GM18508 (cell line): ENCODE measurements at regions not wholly inside any gene's neighbourhood (a gene's known extent, or its start where the extent isn't known, plus 50 kb on each side); places are given as distances from the start of the nearest gene placed in this dataset.

Experiments used
- ATAC-seq: cut with Tn5 transposase; IDR thresholded peaks from one replicate; pipeline ENCODE4 v1.9.1; 2021; ENCODE audit warnings: moderate number of reproducible peaks; ENCODE audit not compliant: insufficient read depth, unreplicated experiment

DNA sequence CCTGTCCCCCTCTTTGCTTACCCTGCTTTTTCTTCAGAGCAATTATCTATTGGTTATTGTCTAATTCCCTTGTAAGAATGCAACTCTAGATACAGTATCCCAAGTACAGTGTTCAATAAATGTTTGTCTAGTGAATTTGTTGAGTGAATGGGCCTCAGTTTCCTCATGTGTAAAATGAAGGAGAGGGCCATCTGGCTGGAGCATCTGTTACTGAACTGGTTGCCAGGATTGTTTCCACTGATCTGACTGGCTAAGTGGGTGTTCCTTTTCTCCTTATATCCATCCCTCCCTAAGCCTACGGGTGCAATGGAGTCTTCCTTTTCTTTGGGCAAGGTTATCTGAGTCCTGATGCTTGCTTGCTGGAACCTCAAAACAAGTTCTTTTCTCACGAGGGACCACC lies 185.2 kb upstream of the RPS6KA3 start:
- no peak for ATAC-seq

GRCh38 chrX:20445109-20445508 lies 178.4 kb upstream of the RPS6KA3 start:
- peak; percentile 57 for ATAC-seq

- peak; percentile 53 for ATAC-seq
Measured at GRCh38 chrX:20442597-20442996, 175.9 kb upstream of the RPS6KA3 start.

GRCh38 chrX:20441123-20441522 lies 174.4 kb upstream of the RPS6KA3 start:
- no peak for ATAC-seq

- ATAC-seq = no peak
Measured at GRCh38 chrX:20438871-20439526, 172.3 kb upstream of the RPS6KA3 start.

- ATAC-seq = no peak
Measured at GRCh38 chrX:20437683-20438082, 171.0 kb upstream of the RPS6KA3 start.

DNA sequence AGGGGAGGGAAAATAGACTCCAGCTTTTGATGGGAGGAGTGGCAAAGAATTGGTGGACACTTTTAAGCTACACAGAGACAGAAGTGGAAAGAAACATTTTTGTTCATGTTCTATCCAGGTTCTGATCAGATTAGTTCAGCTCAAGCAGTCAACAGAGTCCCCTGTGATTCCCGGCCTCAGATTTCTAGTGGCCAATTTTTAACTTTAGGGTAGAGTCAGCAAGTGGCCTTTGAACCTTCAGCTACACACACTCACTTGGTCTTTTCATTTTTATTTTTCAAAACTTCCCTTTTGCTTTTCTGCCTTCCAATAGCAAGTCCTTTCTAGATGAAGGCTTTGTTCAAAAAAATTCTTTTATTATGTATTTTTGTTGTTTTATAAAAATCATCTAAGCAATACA lies 169.2 kb upstream of the RPS6KA3 start:
- ATAC-seq = no peak

- ATAC-seq = no peak
Measured at GRCh38 chrX:20434986-20435385, 168.3 kb upstream of the RPS6KA3 start.

- ATAC-seq = no peak
Measured at GRCh38 chrX:20433388-20433775, 166.7 kb upstream of the RPS6KA3 start.

DNA sequence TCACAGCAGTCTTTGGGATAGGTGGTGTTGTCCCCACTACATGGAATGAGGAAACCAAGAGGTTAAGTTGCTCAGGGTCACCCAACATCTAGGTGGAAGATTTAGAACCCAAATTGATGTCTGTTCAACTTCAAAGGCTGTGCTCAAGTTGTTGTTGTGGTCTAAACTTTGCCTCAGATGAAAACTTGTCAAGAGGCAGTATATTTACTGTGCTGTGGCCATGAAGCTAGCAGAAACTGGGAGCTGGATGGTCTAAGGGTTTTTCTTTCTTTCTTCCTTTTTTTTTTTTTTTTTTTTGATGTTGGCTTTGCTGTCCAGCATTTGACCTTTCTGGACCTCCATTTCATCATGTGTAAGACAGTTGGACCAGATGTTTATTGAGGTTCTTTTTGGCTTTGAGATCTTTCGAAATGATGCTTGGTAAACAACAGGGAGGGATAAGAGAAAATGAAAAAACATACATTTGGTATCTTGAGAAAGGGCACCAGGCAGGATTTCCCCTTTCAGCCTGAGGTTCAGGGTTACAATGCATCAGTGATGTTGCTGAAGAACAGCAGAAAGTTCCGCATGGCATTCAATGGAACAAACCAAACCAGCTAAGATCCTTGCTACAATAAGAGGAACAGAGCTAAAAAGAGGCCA lies 166.2 kb upstream of the RPS6KA3 start:
- no peak for ATAC-seq

- ATAC-seq = no peak
Measured at GRCh38 chrX:20432048-20432447, 165.3 kb upstream of the RPS6KA3 start.

- ATAC-seq = no peak
Measured at GRCh38 chrX:20431486-20431885, 164.8 kb upstream of the RPS6KA3 start.

GRCh38 chrX:20427173-20427770 lies 160.6 kb upstream of the RPS6KA3 start:
- no peak for ATAC-seq

DNA sequence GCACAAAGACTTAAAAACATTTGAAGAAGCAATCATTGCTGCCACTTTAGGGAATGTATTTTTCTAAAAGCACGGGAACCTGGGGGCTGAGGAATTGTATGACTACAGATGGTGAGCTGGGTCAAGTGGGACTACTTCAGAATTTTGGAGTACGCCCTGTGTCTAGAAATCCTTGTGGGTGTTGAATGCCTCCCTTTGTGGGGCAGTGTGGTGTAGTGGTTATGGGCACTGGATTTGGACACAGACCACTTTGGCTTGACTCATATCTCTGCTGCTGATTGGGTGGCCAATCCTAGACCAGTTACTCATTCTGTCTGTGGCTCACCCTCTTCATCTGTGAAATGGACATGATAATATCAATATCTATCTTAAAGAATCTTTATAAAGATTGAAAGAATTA lies 155.0 kb upstream of the RPS6KA3 start:
- ATAC-seq = no peak

- no peak for ATAC-seq
Measured at GRCh38 chrX:20421275-20421674, 154.6 kb upstream of the RPS6KA3 start.

- no peak for ATAC-seq
Measured at GRCh38 chrX:20420058-20420457, 153.3 kb upstream of the RPS6KA3 start.

DNA sequence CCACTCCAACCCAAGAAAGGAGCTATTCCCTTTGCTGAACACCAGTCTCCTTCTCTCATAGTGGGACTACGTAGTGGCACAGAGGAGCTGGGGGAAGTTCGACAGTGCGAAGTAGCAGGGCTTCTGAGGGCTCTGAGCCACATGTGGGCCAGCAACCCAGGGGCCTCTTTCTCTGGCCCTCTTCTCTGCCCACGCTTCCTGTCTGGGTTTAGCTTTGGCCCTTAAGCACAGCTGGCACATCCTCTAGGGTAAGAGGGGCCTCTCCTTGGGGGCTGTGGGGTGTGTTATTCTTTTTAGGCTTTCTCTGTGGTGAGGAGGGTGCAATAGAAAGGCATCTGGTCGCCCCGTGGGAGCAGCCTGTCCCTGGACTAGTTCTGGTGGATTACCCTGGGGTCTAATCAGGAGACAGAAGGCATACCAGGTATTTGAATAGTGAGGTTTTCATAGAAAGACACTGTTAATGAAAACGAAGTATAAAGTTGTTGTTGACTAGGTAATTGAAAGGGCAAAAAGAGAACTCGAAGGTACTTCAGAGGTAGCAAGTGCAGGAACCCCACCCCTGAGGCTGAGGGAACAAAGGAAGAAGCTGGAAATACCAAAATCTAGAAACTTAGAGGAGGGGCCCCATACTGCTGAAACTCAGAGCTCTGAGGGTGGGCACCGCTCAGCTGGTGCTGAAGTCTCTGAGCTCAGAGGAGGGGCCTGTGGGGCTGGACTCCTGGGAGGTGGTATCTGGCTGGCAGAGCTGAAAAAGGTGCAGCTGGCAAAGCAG lies 151.9 kb upstream of the RPS6KA3 start:
- peak; percentile 70 for ATAC-seq

- ATAC-seq = no peak
Measured at GRCh38 chrX:20414762-20415445, 148.2 kb upstream of the RPS6KA3 start.

- no peak for ATAC-seq
Measured at GRCh38 chrX:20414066-20414465, 147.4 kb upstream of the RPS6KA3 start.

DNA sequence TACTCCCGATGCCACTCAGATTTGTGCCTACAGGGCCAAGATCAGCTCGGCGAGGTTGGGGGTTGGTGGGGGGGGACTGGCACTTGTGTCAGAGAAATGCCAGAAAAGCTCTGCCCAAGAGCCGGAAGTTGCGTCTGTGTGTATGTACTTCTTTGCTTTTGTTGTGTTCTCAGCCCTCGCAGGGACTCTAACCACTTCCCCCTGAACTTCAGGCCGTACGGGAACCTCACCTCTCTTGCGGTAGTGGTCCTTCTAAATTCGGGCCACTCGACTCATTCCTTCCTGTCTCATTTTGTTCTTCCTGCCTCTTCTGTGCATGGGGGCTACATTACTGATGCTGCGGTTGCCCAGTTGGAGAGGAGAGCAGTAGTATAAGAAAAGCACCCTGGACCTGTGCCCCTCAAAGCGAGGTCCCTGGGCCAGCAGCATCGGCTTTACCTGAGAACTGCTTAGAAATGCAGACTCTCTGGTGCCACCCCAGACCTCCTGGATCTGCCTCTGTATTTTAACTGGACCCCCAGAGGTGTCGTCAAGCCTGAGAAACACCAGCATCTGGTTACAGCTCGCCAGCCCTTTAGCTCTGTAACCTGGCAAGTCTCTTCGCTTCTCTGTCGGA lies 146.3 kb upstream of the RPS6KA3 start:
- ATAC-seq = no peak
